A549 (cell line): ENCODE measurements at regions not wholly inside any gene's neighbourhood (a gene's known extent, or its start where the extent isn't known, plus 50 kb on each side); places are given as distances from the start of the nearest gene placed in this dataset.
"Not testable (repeated sequence)": the region's sequence is repeated elsewhere in the genome, so short reads cannot be mapped to it uniquely, and the experiment has no call there.

Experiments used
- ATAC-seq, 2 experiments: fragments of 200-7000 bp in 1 of 2; fragments of >200 bp in 1 of 2; cut with Nextera tagmentation in 1 of 2; cut with Tn5 transposase in 1 of 2; 3 replicates each; pipeline versions ENCODE4 v1.8.0 to v1.9.1; 2018 to 2020; ENCODE audit warnings: mild to moderate bottlenecking in 1 of 2, moderate library complexity in 1 of 2
- CTCF ChIA-PET: fragments of 300-600 bp; sonication (Branson Sonifier 250); formaldehyde crosslinking; extraction: SDS; loops from one replicate; lab custom pipeline; 2021; ENCODE audit warnings: antibody characterized with exemption, inconsistent platforms; lab: Yijun Ruan, JAX
- POLR2A ChIA-PET: fragments of 350-600 bp; formaldehyde crosslinking; extraction: SDS; loops from one replicate; lab custom pipeline; 2021; ENCODE audit warnings: antibody characterized with exemption, inconsistent platforms; lab: Yijun Ruan, JAX
- DNase-seq, 2 experiments: peaks; one replicate each; pipeline versions ENCODE4 v3.0.0 to v3.0.0-alpha.2; 2011 to 2016; ENCODE audit warnings: low read depth in 1 of 2, low spot score in 1 of 2
- FAIRE-seq: peaks from 2 replicates; lab custom pipeline; 2011; peaks lifted over from hg19 to GRCh38; lab: Jason Lieb, UNC
- H3K27ac ChIP-seq, 2 experiments: fragments of >200 bp; sonication (Bioruptor Twin); formaldehyde crosslinking; 3 replicates each; pipeline ENCODE4 v1.5.1; 2016 to 2017
- H3K4me1 ChIP-seq: fragments of >200 bp; sonication (Bioruptor Twin); formaldehyde crosslinking; 3 replicates; pipeline ENCODE4 v1.6.1; 2016
- H3K4me2 ChIP-seq: fragments of >200 bp; sonication (Bioruptor Twin); formaldehyde crosslinking; 3 replicates; pipeline ENCODE4 v1.6.1; 2016
- H3K4me3 ChIP-seq: fragments of >200 bp; sonication (Bioruptor Twin); formaldehyde crosslinking; 3 replicates; pipeline ENCODE4 v1.5.1; 2016
- H3K9me3 ChIP-seq: fragments of >200 bp; sonication (Bioruptor Twin); formaldehyde crosslinking; 3 replicates; pipeline ENCODE4 v1.6.1; 2016
- EHMT2 ChIP-seq: fragments of 200-600 bp; sonication (generic); IDR thresholded peaks from 2 replicates; pipeline ENCODE4 v1.6.1; 2016; ENCODE audit warnings: antibody characterized with exemption, low read depth, mild to moderate bottlenecking, moderate library complexity
- ESRRA ChIP-seq: fragments of 150-350 bp; IDR thresholded peaks from 2 replicates; pipeline ENCODE4 v1.6.1; 2014; ENCODE audit warnings: mild to moderate bottlenecking, low read length, borderline replicate concordance
- FOSB ChIP-seq: fragments of 250-450 bp; sonication (Bioruptor Pico); IDR thresholded peaks from 2 replicates; pipeline ENCODE4 v1.5.0; 2020; ENCODE audit warnings: mild to moderate bottlenecking, moderate library complexity
- GATA3 ChIP-seq: IDR thresholded peaks from 2 replicates; pipeline ENCODE4 v1.6.1; 2012; ENCODE audit warnings: borderline replicate concordance
- HMGXB4 ChIP-seq: fragments of 250-450 bp; sonication (Bioruptor Pico); IDR thresholded peaks from 2 replicates; pipeline ENCODE4 v1.5.0; 2021; ENCODE audit warnings: mild to moderate bottlenecking, moderate library complexity, borderline replicate concordance
- HOXA7 ChIP-seq: fragments of 250-450 bp; sonication (Bioruptor Pico); IDR thresholded peaks from 2 replicates; pipeline ENCODE4 v1.5.0; 2020; ENCODE audit warnings: mild to moderate bottlenecking, moderate library complexity
- JUN ChIP-seq, 2 experiments: fragments of >200 bp; sonication (Bioruptor Twin); formaldehyde crosslinking; IDR thresholded peaks; 2 replicates in 1 of 2; 3 replicates in 1 of 2; pipeline ENCODE4 v1.6.1; 2016 to 2017
- KDM1A ChIP-seq: fragments of 200-600 bp; sonication (generic); IDR thresholded peaks from 2 replicates; pipeline ENCODE4 v1.6.1; 2016; ENCODE audit warnings: low read depth, mild to moderate bottlenecking
- MAFK ChIP-seq: fragments of 450-650 bp; IDR thresholded peaks from 2 replicates; pipeline ENCODE4 v1.6.1; 2014; ENCODE audit not compliant: partially characterized antibody
- MAZ ChIP-seq: fragments of 150-350 bp; IDR thresholded peaks from 2 replicates; pipeline ENCODE4 v1.6.1; 2014; ENCODE audit warnings: antibody characterized with exemption, low read depth, low read length, borderline replicate concordance
- MYC ChIP-seq: IDR thresholded peaks from 2 replicates; pipeline ENCODE4 v1.6.1; 2012; ENCODE audit warnings: mild to moderate bottlenecking, inconsistent platforms, low read length, improper control_type of control experiment, borderline replicate concordance
- NPAS2 ChIP-seq: fragments of 250-450 bp; sonication (Bioruptor Pico); IDR thresholded peaks from 2 replicates; pipeline ENCODE4 v1.8.0; 2022; ENCODE audit warnings: mild to moderate bottlenecking, moderate library complexity, borderline replicate concordance
- NR3C1 ChIP-seq: fragments of >200 bp; sonication (Bioruptor Twin); formaldehyde crosslinking; IDR thresholded peaks from 3 replicates; pipeline ENCODE4 v1.6.1; 2017
- PHF8 ChIP-seq: fragments of 200-600 bp; sonication (generic); IDR thresholded peaks from 2 replicates; pipeline ENCODE4 v1.6.1; 2016; ENCODE audit warnings: low read depth, mild to moderate bottlenecking, antibody characterized with exemption, moderate library complexity, borderline replicate concordance
- POLR2AphosphoS2 ChIP-seq: conservative IDR thresholded peaks from 2 replicates; pipeline ENCODE4 v1.6.1; 2012; ENCODE audit warnings: low read length, improper control_type of control experiment, inconsistent platforms
- RFX5 ChIP-seq: fragments of 450-650 bp; IDR thresholded peaks from 2 replicates; pipeline ENCODE4 v1.7.1; 2014; ENCODE audit warnings: antibody characterized with exemption, mild to moderate bottlenecking, moderate library complexity
- TP53 ChIP-seq: fragments of 250-450 bp; sonication (Bioruptor Pico); IDR thresholded peaks from 2 replicates; pipeline ENCODE4 v1.5.0; 2021; ENCODE audit warnings: mild to moderate bottlenecking, moderate library complexity
- USF2 ChIP-seq: fragments of 450-650 bp; IDR thresholded peaks from 2 replicates; pipeline ENCODE4 v1.6.1; 2014; ENCODE audit warnings: antibody characterized with exemption
- ZC3H11A ChIP-seq: fragments of 450-650 bp; IDR thresholded peaks from 2 replicates; pipeline ENCODE4 v1.6.1; 2014; ENCODE audit warnings: antibody characterized with exemption, mild to moderate bottlenecking
- ZSCAN20 ChIP-seq: fragments of 250-450 bp; sonication (Bioruptor Pico); IDR thresholded peaks from 2 replicates; pipeline ENCODE4 v1.8.0; 2022; ENCODE audit warnings: mild to moderate bottlenecking, moderate library complexity
- WGBS: methylation state at CpG from one replicate; pipeline ENCODE4 v1.1.6; 2017; ENCODE audit errors: missing lambda C conversion rate; 5-methylcytosine and 5-hydroxymethylcytosine counted together

GRCh38 chr11:134724106-134724778 is 312.2 kb upstream of the B3GAT1 start:
- Histone ChIP-seq H3K27ac (no peak overlapping the region), H3K4me3 (no peak overlapping the region), H3K4me2 (no peak overlapping the region), H3K9me3 (no peaks in the 10 kb centered on the region), H3K4me1 (no peaks in the 10 kb centered on the region)
- DNase-seq (no peak), ATAC-seq (no peak), FAIRE-seq (no peak)
- WGBS = 7% methylated on average over 8 of the region's 12 CpGs
- ChIA-PET CTCF (no interaction called here), POLR2A (no interaction called here)
- TF ChIP-seq HOXA7 (no peak), ZSCAN20 (CRISPR knock-in tag) (no peak), MAFK (no peak), HMGXB4 (CRISPR knock-in tag) (no peak), FOSB (no peak), KDM1A (no peak), EHMT2 (no peak), NR3C1 (no peak), GATA3 (no peak), MAZ (no peak), PHF8 (no peak)

- H3K4me3 ChIP-seq, CTCF ChIA-PET, FAIRE-seq, ATAC-seq, H3K27ac ChIP-seq, H3K9me3 ChIP-seq, DNase-seq, H3K4me2 ChIP-seq, POLR2A ChIA-PET, H3K4me1 ChIP-seq: not testable (repeated sequence)
- WGBS = 84% methylated on average over 2 of the region's 2 CpGs
Measured at GRCh38 chr11:134720691-134721070, 308.6 kb upstream of the B3GAT1 start.

- ATAC-seq, CTCF ChIA-PET, POLR2A ChIA-PET, DNase-seq, H3K4me2 ChIP-seq, H3K4me3 ChIP-seq, FAIRE-seq, H3K9me3 ChIP-seq, H3K27ac ChIP-seq, H3K4me1 ChIP-seq: not testable (repeated sequence)
- 28% methylated on average over 3 of the region's 4 CpGs for WGBS
- TF ChIP-seq ZC3H11A = 0 out of 2 replicates have a peak, but pooled peaks have one; percentile 9
Measured at GRCh38 chr11:134719940-134720690, 308.1 kb upstream of the B3GAT1 start.

- DNase-seq (no peak), ATAC-seq (no peak), FAIRE-seq (no peak)
- H3K4me2 ChIP-seq = no peak overlapping the region
- no peaks in the 10 kb centered on the region for H3K4me1 ChIP-seq
- TF ChIP-seq RFX5 (no peak), POLR2AphosphoS2 (no peak), NR3C1 (no peak), NPAS2 (no peak), USF2 (no peak), MYC (no peak), JUN (IDR thresholded peaks at IDR 0.05) (no peak), ESRRA (no peak), TP53 (CRISPR knock-in tag) (no peak)
- POLR2A ChIA-PET = no interaction called here
- CTCF ChIA-PET = no interaction called here
- H3K4me3 ChIP-seq = no peak overlapping the region
- no peaks in the 10 kb centered on the region for H3K9me3 ChIP-seq
- 14% methylated on average over 2 of the region's 5 CpGs for WGBS
- H3K27ac ChIP-seq = no peak overlapping the region
Measured at GRCh38 chr11:134719397-134719796, 307.4 kb upstream of the B3GAT1 start.
